Suprapubic skin (tissue), 3 donors: ENCODE measurements at regions not wholly inside any gene's neighbourhood (a gene's known extent, or its start where the extent isn't known, plus 50 kb on each side); places are given as distances from the start of the nearest gene placed in this dataset.

Experiments used
- POLR2AphosphoS5 ChIP-seq, 3 donors: sonication (generic); formaldehyde crosslinking; IDR thresholded peaks; one replicate each; pipeline ENCODE4 v1.6.1; 2017; ENCODE audit warnings: antibody characterized with exemption in 3 of 3
- TF ChIP-seq, protein P1 (sequence below), 2 donors: fragments of 200-600 bp in 1 of 2; fragments of 450-650 bp in 1 of 2; sonication (generic) in 1 of 2; IDR thresholded peaks; one replicate each; pipeline ENCODE4 v1.5.1; 2016 to 2019; ENCODE audit warnings: antibody characterized with exemption in 2 of 2, mild to moderate bottlenecking in 1 of 2, moderate library complexity in 1 of 2

DNA sequence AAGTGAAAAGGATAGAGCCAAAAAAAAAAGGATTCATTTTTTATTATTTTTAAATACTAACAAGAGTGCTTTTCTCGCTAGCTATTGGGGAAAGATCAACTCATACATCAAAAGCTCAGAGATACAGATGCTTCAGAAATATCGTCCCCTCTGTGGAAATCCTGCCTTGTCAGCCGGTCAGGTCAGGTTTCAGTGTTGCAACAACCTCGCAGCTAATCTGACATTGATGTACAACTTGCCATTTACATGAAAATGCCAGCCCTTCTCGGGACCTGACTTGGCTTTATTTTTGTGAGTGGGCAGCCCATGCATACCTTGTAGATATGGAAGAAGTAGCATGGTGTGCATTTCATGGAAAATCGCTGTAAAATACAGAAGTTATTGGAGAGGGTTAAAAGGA, 358.8 kb upstream of the ADAMTS16 start:
- TF ChIP-seq POLR2AphosphoS5 (IDR thresholded peaks at IDR 0.05) = no peak
- TF ChIP-seq, protein P1, sequence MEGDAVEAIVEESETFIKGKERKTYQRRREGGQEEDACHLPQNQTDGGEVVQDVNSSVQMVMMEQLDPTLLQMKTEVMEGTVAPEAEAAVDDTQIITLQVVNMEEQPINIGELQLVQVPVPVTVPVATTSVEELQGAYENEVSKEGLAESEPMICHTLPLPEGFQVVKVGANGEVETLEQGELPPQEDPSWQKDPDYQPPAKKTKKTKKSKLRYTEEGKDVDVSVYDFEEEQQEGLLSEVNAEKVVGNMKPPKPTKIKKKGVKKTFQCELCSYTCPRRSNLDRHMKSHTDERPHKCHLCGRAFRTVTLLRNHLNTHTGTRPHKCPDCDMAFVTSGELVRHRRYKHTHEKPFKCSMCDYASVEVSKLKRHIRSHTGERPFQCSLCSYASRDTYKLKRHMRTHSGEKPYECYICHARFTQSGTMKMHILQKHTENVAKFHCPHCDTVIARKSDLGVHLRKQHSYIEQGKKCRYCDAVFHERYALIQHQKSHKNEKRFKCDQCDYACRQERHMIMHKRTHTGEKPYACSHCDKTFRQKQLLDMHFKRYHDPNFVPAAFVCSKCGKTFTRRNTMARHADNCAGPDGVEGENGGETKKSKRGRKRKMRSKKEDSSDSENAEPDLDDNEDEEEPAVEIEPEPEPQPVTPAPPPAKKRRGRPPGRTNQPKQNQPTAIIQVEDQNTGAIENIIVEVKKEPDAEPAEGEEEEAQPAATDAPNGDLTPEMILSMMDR (IDR thresholded peaks at IDR 0.05) = no peak
